GM12878 (cell line): ENCODE measurements at regions not wholly inside any gene's neighbourhood (a gene's known extent, or its start where the extent isn't known, plus 50 kb on each side); places are given as distances from the start of the nearest gene placed in this dataset.

Experiments
- ATAC-seq: fragments of 200-7000 bp; cut with Tn5 transposase; 3 replicates; pipeline ENCODE4 v1.9.1; 2020; ENCODE audit warnings: mild to moderate bottlenecking, moderate library complexity
- BruUV-seq: library from RNA; stranded (reverse); fragments of 400-500 nt; replicated peaks from 2 replicates; lab custom pipeline; 2021; lab: Mats Ljungman, UMichigan
- CTCF ChIA-PET: fragments of 300-600 bp; sonication (Branson Sonifier 250); formaldehyde crosslinking; extraction: SDS; loops from one replicate; lab custom pipeline; 2021; ENCODE audit warnings: inconsistent platforms; lab: Yijun Ruan, JAX
- POLR2A ChIA-PET: fragments of 350-600 bp; formaldehyde crosslinking; extraction: SDS; loops from one replicate; lab custom pipeline; 2021; ENCODE audit warnings: inconsistent platforms; lab: Charles Lee
- RAD21 ChIA-PET: fragments of 300-600 bp; sonication (Branson Sonifier 250); formaldehyde crosslinking; loops from one replicate; lab custom pipeline; 2023; ENCODE audit warnings: antibody characterized with exemption; ENCODE audit not compliant: unreplicated experiment; lab: Charles Lee
- SMC1A ChIA-PET: fragments of 300-600 bp; sonication (Branson Sonifier 250); formaldehyde crosslinking; loops from one replicate; lab custom pipeline; 2023; ENCODE audit not compliant: unreplicated experiment, uncharacterized antibody; lab: Charles Lee
- DNase-seq: peaks from one replicate; pipeline ENCODE4 v3.0.0-alpha.2; 2011; ENCODE audit warnings: low read depth, low spot score
- FAIRE-seq: peaks from 3 replicates; lab custom pipeline; 2011; peaks lifted over from hg19 to GRCh38; lab: Jason Lieb, UNC
- H2AFZ ChIP-seq: 2 replicates; pipeline ENCODE4 v1.6.0; 2011; ENCODE audit warnings: low read depth, low read length, control low read depth; ENCODE audit not compliant: control insufficient read depth
- H3K27ac ChIP-seq: 2 replicates; pipeline ENCODE4 v1.5.1; 2011; ENCODE audit warnings: control low read depth; ENCODE audit not compliant: control insufficient read depth, insufficient read depth
- H3K27me3 ChIP-seq, 2 experiments: replicated peaks in 1 of 2; 2 replicates each; pipeline versions ENCODE4 v1.6.0 to v1.6.1; 2011; ENCODE audit warnings: low read length in 1 of 2; ENCODE audit not compliant: control insufficient read depth in 2 of 2, insufficient read depth in 2 of 2
- H3K36me3 ChIP-seq, 2 experiments: 2 replicates each; pipeline ENCODE4 v1.5.1; 2011; ENCODE audit warnings: low read length in 1 of 2; ENCODE audit not compliant: control insufficient read depth in 2 of 2, insufficient read depth in 2 of 2
- H3K4me1 ChIP-seq: 2 replicates; pipeline ENCODE4 v1.6.1; 2011; ENCODE audit warnings: mild to moderate bottlenecking, low read length, moderate library complexity, mixed read lengths; ENCODE audit not compliant: control insufficient read depth, insufficient read depth
- H3K4me2 ChIP-seq: 2 replicates; pipeline ENCODE4 v1.6.0; 2011; ENCODE audit warnings: control low read depth; ENCODE audit not compliant: control insufficient read depth, insufficient read depth
- H3K4me3 ChIP-seq: fragments of 200-600 bp; sonication (generic); 2 replicates; pipeline ENCODE4 v1.5.1; 2016
- H3K79me2 ChIP-seq: 2 replicates; pipeline ENCODE4 v1.6.0; 2011; ENCODE audit warnings: low read length; ENCODE audit not compliant: control insufficient read depth, insufficient read depth
- H3K9ac ChIP-seq: 2 replicates; pipeline ENCODE4 v1.8.0; 2011; ENCODE audit warnings: low read length, control low read depth, mixed read lengths; ENCODE audit not compliant: control insufficient read depth, insufficient read depth
- H3K9me3 ChIP-seq: replicated peaks from 3 replicates; pipeline ENCODE4 v1.5.1; 2011; ENCODE audit warnings: mild to moderate bottlenecking, low read length; ENCODE audit not compliant: control insufficient read depth, insufficient read depth
- H4K20me1 ChIP-seq: 2 replicates; pipeline ENCODE4 v1.6.0; 2011; ENCODE audit not compliant: control insufficient read depth, insufficient read depth
- CEBPZ ChIP-seq: fragments of 150-350 bp; IDR thresholded peaks from 2 replicates; pipeline ENCODE4 v1.6.1; 2016; ENCODE audit warnings: low read depth, low read length
- EZH2 ChIP-seq: IDR thresholded peaks from 2 replicates; pipeline ENCODE4 v1.6.1; 2012; ENCODE audit warnings: low read depth, mild to moderate bottlenecking, control low read depth, inconsistent platforms, low read length, borderline replicate concordance; ENCODE audit not compliant: control insufficient read depth
- LARP7 ChIP-seq: fragments of 450-650 bp; IDR thresholded peaks from 2 replicates; pipeline ENCODE4 v1.6.1; 2017; ENCODE audit warnings: mild to moderate bottlenecking
- PML ChIP-seq: IDR thresholded peaks from 2 replicates; pipeline ENCODE4 v1.6.1; 2012; ENCODE audit warnings: low read length, inconsistent platforms
- WGBS: methylation state at CpG from one replicate; pipeline ENCODE4 v1.1.6; 2016; ENCODE audit warnings: low lambda C conversion rate; ENCODE audit not compliant: insufficient replicate concordance, insufficient coverage; ENCODE audit errors: missing lambda C conversion rate; 5-methylcytosine and 5-hydroxymethylcytosine counted together
- in situ Hi-C: fragments of 300-500 bp; cut with MboI; formaldehyde crosslinking; loops from 9 replicates; pipeline ENCODE4 v1.14.3; 2018; ENCODE audit warnings: mixed read lengths
- intact Hi-C: fragments of 100-400 bp; cut with micrococcal nuclease; formaldehyde crosslinking; loops from one replicate; pipeline ENCODE4 v1.14.2; 2022; ENCODE audit not compliant: unreplicated experiment

GRCh38 chr5:160479926-160480325 lies 58.3 kb downstream of the PTTG1 start (continued):
- TF ChIP-seq CEBPZ (no peak), EZH2 (no peak)

- Histone ChIP-seq H3K36me3 (peaks cover 18 to 64% of the 10 kb centered on the region in 2 experiments), H3K27me3 (no peaks in the 10 kb centered on the region), H3K4me1 (peaks cover 20% of the 10 kb centered on the region), H3K9me3 (no peaks in the 10 kb centered on the region; the same call in 2 of the 3 replicates), H3K27ac (no peak overlapping the region), H4K20me1 (peaks cover 27% of the 10 kb centered on the region), H2AFZ (no peak overlapping the region), H3K4me2 (no peak overlapping the region), H3K4me3 (no peak overlapping the region), H3K79me2 (peaks cover 97% of the 10 kb centered on the region), H3K9ac (no peak overlapping the region)
- no TSS peak for BruUV-seq
- ATAC-seq, result no peak
- WGBS, result 100% methylated on average over 1 of the region's 1 CpG
- ChIA-PET CTCF (interaction anchor here (14.2 kb wide), 1 partner anchor 40 kb away, joined by 209 read pairs; no protein-coding TSS in a partner anchor), RAD21 (interaction anchor here (0.6 to 11.1 kb wide), 3 partner anchors 14 to 58 kb away, joined by 3 to 107 read pairs (median 3); no protein-coding TSS in a partner anchor), SMC1A (interaction anchor here (0.6 to 14.2 kb wide), 6 partner anchors 11 to 1609 kb away, joined by 3 to 219 read pairs (median 6); no protein-coding TSS in a partner anchor), POLR2A (interaction anchor here (0.6 kb wide), 2 partner anchors 12 to 247 kb away, joined by 4 read pairs; no protein-coding TSS in a partner anchor)
- in situ Hi-C loops, result no loop called here
- intact Hi-C loops, result no loop called here
- no peak for FAIRE-seq
- DNase-seq, result no peak
- TF ChIP-seq LARP7, result no peak
- 0 out of 2 replicates have a peak, but pooled peaks have one; percentile 24 for TF ChIP-seq PML
Observed at GRCh38 chr5:160480652-160481051, 59.0 kb downstream of the PTTG1 start.
